ENCODE measurements at regions not wholly inside any gene's neighbourhood (a gene's known extent, or its start where the extent isn't known, plus 50 kb on each side); places are given as distances from the start of the nearest gene placed in this dataset.

DNA sequence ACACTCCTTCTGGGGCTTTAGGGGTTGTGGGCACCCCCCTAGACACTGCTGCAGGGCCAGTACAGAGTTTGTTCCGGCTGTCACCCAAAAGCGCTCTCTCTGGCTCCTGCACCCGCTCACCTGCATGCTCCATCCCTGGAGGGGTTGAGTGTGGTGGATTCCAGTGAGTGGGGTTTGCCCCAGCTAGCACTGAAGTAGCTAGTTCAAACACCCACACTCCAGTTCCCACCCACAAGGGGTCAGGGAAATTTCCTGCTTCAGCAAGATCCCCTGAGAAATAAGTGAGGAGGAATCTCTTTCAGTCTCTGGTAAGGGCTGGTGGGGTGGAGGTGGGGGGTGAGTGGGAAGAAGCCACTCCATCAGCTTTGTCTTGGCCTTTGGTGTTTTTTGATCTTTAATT lies 73.6 kb downstream of the TMEM17 start:
- TF ChIP-seq, protein P1, sequence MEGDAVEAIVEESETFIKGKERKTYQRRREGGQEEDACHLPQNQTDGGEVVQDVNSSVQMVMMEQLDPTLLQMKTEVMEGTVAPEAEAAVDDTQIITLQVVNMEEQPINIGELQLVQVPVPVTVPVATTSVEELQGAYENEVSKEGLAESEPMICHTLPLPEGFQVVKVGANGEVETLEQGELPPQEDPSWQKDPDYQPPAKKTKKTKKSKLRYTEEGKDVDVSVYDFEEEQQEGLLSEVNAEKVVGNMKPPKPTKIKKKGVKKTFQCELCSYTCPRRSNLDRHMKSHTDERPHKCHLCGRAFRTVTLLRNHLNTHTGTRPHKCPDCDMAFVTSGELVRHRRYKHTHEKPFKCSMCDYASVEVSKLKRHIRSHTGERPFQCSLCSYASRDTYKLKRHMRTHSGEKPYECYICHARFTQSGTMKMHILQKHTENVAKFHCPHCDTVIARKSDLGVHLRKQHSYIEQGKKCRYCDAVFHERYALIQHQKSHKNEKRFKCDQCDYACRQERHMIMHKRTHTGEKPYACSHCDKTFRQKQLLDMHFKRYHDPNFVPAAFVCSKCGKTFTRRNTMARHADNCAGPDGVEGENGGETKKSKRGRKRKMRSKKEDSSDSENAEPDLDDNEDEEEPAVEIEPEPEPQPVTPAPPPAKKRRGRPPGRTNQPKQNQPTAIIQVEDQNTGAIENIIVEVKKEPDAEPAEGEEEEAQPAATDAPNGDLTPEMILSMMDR (tag by site-specific recombination; IDR thresholded peaks at IDR 0.05) = no peak
- TF ChIP-seq, protein P2, sequence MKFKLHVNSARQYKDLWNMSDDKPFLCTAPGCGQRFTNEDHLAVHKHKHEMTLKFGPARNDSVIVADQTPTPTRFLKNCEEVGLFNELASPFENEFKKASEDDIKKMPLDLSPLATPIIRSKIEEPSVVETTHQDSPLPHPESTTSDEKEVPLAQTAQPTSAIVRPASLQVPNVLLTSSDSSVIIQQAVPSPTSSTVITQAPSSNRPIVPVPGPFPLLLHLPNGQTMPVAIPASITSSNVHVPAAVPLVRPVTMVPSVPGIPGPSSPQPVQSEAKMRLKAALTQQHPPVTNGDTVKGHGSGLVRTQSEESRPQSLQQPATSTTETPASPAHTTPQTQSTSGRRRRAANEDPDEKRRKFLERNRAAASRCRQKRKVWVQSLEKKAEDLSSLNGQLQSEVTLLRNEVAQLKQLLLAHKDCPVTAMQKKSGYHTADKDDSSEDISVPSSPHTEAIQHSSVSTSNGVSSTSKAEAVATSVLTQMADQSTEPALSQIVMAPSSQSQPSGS (tag by site-specific recombination; IDR thresholded peaks at IDR 0.05; ENCODE audit: low read depth) = no peak
- no peak for TF ChIP-seq ZNF76 (tag by site-specific recombination; IDR thresholded peaks at IDR 0.05; ENCODE audit: borderline replicate concordance, low read depth)
- TF ChIP-seq, protein P3, sequence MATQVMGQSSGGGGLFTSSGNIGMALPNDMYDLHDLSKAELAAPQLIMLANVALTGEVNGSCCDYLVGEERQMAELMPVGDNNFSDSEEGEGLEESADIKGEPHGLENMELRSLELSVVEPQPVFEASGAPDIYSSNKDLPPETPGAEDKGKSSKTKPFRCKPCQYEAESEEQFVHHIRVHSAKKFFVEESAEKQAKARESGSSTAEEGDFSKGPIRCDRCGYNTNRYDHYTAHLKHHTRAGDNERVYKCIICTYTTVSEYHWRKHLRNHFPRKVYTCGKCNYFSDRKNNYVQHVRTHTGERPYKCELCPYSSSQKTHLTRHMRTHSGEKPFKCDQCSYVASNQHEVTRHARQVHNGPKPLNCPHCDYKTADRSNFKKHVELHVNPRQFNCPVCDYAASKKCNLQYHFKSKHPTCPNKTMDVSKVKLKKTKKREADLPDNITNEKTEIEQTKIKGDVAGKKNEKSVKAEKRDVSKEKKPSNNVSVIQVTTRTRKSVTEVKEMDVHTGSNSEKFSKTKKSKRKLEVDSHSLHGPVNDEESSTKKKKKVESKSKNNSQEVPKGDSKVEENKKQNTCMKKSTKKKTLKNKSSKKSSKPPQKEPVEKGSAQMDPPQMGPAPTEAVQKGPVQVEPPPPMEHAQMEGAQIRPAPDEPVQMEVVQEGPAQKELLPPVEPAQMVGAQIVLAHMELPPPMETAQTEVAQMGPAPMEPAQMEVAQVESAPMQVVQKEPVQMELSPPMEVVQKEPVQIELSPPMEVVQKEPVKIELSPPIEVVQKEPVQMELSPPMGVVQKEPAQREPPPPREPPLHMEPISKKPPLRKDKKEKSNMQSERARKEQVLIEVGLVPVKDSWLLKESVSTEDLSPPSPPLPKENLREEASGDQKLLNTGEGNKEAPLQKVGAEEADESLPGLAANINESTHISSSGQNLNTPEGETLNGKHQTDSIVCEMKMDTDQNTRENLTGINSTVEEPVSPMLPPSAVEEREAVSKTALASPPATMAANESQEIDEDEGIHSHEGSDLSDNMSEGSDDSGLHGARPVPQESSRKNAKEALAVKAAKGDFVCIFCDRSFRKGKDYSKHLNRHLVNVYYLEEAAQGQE (tag by site-specific recombination; IDR thresholded peaks at IDR 0.05) = no peak
- TF ChIP-seq GLIS2 (tag by site-specific recombination; IDR thresholded peaks at IDR 0.05) = no peak
- no peak for TF ChIP-seq ZNF660 (tag by site-specific recombination; IDR thresholded peaks at IDR 0.05)
- TF ChIP-seq ZNF785 (tag by site-specific recombination; IDR thresholded peaks at IDR 0.05) = no peak
- TF ChIP-seq ZSCAN16 (tag by site-specific recombination; IDR thresholded peaks at IDR 0.05) = no peak
- TF ChIP-seq, protein P4, sequence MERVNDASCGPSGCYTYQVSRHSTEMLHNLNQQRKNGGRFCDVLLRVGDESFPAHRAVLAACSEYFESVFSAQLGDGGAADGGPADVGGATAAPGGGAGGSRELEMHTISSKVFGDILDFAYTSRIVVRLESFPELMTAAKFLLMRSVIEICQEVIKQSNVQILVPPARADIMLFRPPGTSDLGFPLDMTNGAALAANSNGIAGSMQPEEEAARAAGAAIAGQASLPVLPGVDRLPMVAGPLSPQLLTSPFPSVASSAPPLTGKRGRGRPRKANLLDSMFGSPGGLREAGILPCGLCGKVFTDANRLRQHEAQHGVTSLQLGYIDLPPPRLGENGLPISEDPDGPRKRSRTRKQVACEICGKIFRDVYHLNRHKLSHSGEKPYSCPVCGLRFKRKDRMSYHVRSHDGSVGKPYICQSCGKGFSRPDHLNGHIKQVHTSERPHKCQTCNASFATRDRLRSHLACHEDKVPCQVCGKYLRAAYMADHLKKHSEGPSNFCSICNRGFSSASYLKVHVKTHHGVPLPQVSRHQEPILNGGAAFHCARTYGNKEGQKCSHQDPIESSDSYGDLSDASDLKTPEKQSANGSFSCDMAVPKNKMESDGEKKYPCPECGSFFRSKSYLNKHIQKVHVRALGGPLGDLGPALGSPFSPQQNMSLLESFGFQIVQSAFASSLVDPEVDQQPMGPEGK (tag by site-specific recombination; IDR thresholded peaks at IDR 0.05) = no peak
- TF ChIP-seq ZNF274 (IDR thresholded peaks at IDR 0.05; ENCODE audit: low read length) = no peak
- no peak for TF ChIP-seq ZNF274 (tag by site-specific recombination; IDR thresholded peaks at IDR 0.05; ENCODE audit: borderline replicate concordance)

Measured in HEK293 (cell line).